ENCODE measurements at regions not wholly inside any gene's neighbourhood (a gene's known extent, or its start where the extent isn't known, plus 50 kb on each side); places are given as distances from the start of the nearest gene placed in this dataset.
"Not testable (repeated sequence)": the region's sequence is repeated elsewhere in the genome, so short reads cannot be mapped to it uniquely, and the experiment has no call there.

GRCh38 chr14:27642251-27642866 lies 1044.5 kb upstream of the NOVA1 start:
- no peak for TF ChIP-seq CTCF (conservative IDR thresholded peaks at IDR 0.05; ENCODE audit: low read depth, low read length)
- no peak for DNase-seq (ENCODE audit: low read depth)
- no peak overlapping the region for H3K4me3 ChIP-seq (ENCODE audit: low read depth, low read length)

GRCh38 chr14:27660683-27661082 lies 1062.8 kb upstream of the NOVA1 start:
- no peak for TF ChIP-seq CTCF (conservative IDR thresholded peaks at IDR 0.05; ENCODE audit: low read depth, low read length)
- no peak for DNase-seq (ENCODE audit: low read depth)
- H3K4me3 ChIP-seq (ENCODE audit: low read depth, low read length) = no peak overlapping the region

GRCh38 chr14:27668531-27668930 lies 1070.7 kb upstream of the NOVA1 start:
- H3K4me3 ChIP-seq (ENCODE audit: low read depth, low read length) = no peak overlapping the region
- no peak for TF ChIP-seq CTCF (conservative IDR thresholded peaks at IDR 0.05; ENCODE audit: low read depth, low read length)
- DNase-seq (ENCODE audit: low read depth) = no peak

GRCh38 chr14:27672047-27672446 lies 1074.2 kb upstream of the NOVA1 start:
- DNase-seq (ENCODE audit: low read depth) = no peak
- TF ChIP-seq CTCF (conservative IDR thresholded peaks at IDR 0.05; ENCODE audit: low read depth, low read length) = no peak
- no peak overlapping the region for H3K4me3 ChIP-seq (ENCODE audit: low read depth, low read length)

- not testable (repeated sequence) for H3K4me3 ChIP-seq (ENCODE audit: low read depth, low read length); DNase-seq (ENCODE audit: low read depth)
Measured at GRCh38 chr14:27672811-27673737, 1075.2 kb upstream of the NOVA1 start.

- no peak for DNase-seq (ENCODE audit: low read depth)
- H3K4me3 ChIP-seq (ENCODE audit: low read depth, low read length) = no peak overlapping the region
- TF ChIP-seq CTCF (conservative IDR thresholded peaks at IDR 0.05; ENCODE audit: low read depth, low read length) = no peak
Measured at GRCh38 chr14:27686137-27686536, 1080.5 kb upstream of the FOXG1 start.

GRCh38 chr14:27688841-27689444 lies 1077.6 kb upstream of the FOXG1 start:
- DNase-seq (ENCODE audit: low read depth) = no peak
- no peak overlapping the region for H3K4me3 ChIP-seq (ENCODE audit: low read depth, low read length)
- TF ChIP-seq CTCF (conservative IDR thresholded peaks at IDR 0.05; ENCODE audit: low read depth, low read length) = no peak
